ENCODE measurements at regions not wholly inside any gene's neighbourhood (a gene's known extent, or its start where the extent isn't known, plus 50 kb on each side); places are given as distances from the start of the nearest gene placed in this dataset.

DNA sequence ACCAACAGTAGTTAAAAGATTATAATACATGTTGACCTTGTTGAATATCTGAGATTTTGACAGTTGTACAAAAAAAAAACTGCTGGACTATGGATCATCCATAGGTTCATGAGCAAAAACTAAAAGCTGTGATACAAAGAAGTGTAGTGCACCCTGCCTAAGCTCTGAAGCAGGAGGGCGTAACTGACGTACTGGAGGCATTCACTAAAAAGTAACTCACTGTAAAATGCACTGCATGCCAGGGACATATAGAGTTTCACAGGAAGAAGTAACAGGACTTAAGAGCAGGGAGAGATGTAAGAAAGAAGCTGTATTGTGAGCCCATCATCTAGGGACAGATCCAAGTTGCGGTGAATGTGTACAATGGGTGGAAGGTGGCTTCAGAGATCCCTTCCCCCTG, 177.9 kb downstream of the IRS2 start:
- Histone ChIP-seq H3K9ac (ENCODE audit: low read depth in 2 of 2, low read length in 2 of 2) (no peak overlapping the region), H3K9me3 (no peaks in the 10 kb centered on the region), H3K36me3 (no peaks in the 10 kb centered on the region), H3K27me3 (no peaks in the 10 kb centered on the region), H3K4me3 (no peak overlapping the region), H3K27ac (no peak overlapping the region), H3K4me1 (no peaks in the 10 kb centered on the region)
- TF ChIP-seq CTCF (IDR thresholded peaks at IDR 0.05), result no peak
- no peak for DNase-seq
- intact Hi-C loops (cut with DNase I), result no loop called here

GRCh38 chr13:109608059-109608458, 178.3 kb downstream of the IRS2 start:
- H3K9me3 ChIP-seq, result no peaks in the 10 kb centered on the region
- no peak for DNase-seq
- TF ChIP-seq CTCF (IDR thresholded peaks at IDR 0.05), result no peak
- H3K4me1 ChIP-seq, result no peaks in the 10 kb centered on the region
- H3K27me3 ChIP-seq, result no peaks in the 10 kb centered on the region
- no peak overlapping the region for H3K27ac ChIP-seq
- H3K36me3 ChIP-seq, result no peaks in the 10 kb centered on the region
- intact Hi-C loops (cut with DNase I), result no loop called here
- H3K9ac ChIP-seq (ENCODE audit: low read depth in 2 of 2, low read length in 2 of 2), result no peak overlapping the region
- no peak overlapping the region for H3K4me3 ChIP-seq

DNA sequence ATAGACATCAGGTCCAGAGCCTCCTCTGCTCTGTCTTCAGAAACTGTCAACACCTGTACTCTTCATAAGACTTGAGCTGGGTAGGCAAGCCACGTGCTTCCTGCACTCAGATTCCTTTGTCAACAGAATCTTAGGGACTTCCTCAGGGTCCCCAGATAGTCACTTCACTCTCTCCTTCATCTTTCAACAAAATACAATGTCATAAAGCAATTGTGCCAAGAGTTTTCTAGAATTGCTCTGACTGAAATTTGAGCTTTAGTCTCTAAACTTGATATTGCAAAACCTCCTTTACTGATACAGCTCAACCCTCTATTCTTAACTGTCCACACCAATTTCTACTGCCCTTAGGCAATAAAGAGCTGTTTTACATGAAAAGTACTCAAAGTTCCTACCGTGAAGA, 179.9 kb downstream of the IRS2 start:
- no peak for DNase-seq
- no peaks in the 10 kb centered on the region for H3K36me3 ChIP-seq
- no peak overlapping the region for H3K9ac ChIP-seq (ENCODE audit: low read depth in 2 of 2, low read length in 2 of 2)
- no peaks in the 10 kb centered on the region for H3K27me3 ChIP-seq
- H3K4me1 ChIP-seq, result no peaks in the 10 kb centered on the region
- H3K4me3 ChIP-seq, result no peak overlapping the region
- no peaks in the 10 kb centered on the region for H3K9me3 ChIP-seq
- intact Hi-C loops (cut with DNase I), result no loop called here
- no peak for TF ChIP-seq CTCF (IDR thresholded peaks at IDR 0.05)
- H3K27ac ChIP-seq, result no peak overlapping the region

- H3K4me1 ChIP-seq, result no peaks in the 10 kb centered on the region
- H3K4me3 ChIP-seq, result no peak overlapping the region
- intact Hi-C loops (cut with DNase I), result no loop called here
- no peak overlapping the region for H3K9ac ChIP-seq (ENCODE audit: low read depth in 2 of 2, low read length in 2 of 2)
- H3K36me3 ChIP-seq, result no peaks in the 10 kb centered on the region
- H3K27me3 ChIP-seq, result no peaks in the 10 kb centered on the region
- no peak for DNase-seq
- H3K9me3 ChIP-seq, result no peaks in the 10 kb centered on the region
- TF ChIP-seq CTCF (IDR thresholded peaks at IDR 0.05), result no peak
- H3K27ac ChIP-seq, result no peak overlapping the region
These were observed 180.5 kb downstream of the IRS2 start for GRCh38 chr13:109605846-109606245.

- no peak for DNase-seq
- no peaks in the 10 kb centered on the region for H3K9me3 ChIP-seq
- no peaks in the 10 kb centered on the region for H3K4me1 ChIP-seq
- intact Hi-C loops (cut with DNase I), result no loop called here
- no peak overlapping the region for H3K27ac ChIP-seq
- no peak for TF ChIP-seq CTCF (IDR thresholded peaks at IDR 0.05)
- no peaks in the 10 kb centered on the region for H3K27me3 ChIP-seq
- no peaks in the 10 kb centered on the region for H3K36me3 ChIP-seq
- no peak overlapping the region for H3K4me3 ChIP-seq
- H3K9ac ChIP-seq (ENCODE audit: low read depth in 2 of 2, low read length in 2 of 2), result no peak overlapping the region
These were observed 181.5 kb downstream of the IRS2 start for GRCh38 chr13:109604894-109605293.

- intact Hi-C loops (cut with DNase I), result no loop called here
- Histone ChIP-seq H3K4me3 (no peak overlapping the region), H3K27ac (no peak overlapping the region), H3K27me3 (no peaks in the 10 kb centered on the region), H3K36me3 (no peaks in the 10 kb centered on the region), H3K9ac (ENCODE audit: low read depth in 2 of 2, low read length in 2 of 2) (no peak overlapping the region), H3K9me3 (no peaks in the 10 kb centered on the region), H3K4me1 (no peaks in the 10 kb centered on the region)
- no peak for DNase-seq
- TF ChIP-seq CTCF (IDR thresholded peaks at IDR 0.05), result no peak
These were observed 184.0 kb downstream of the IRS2 start for GRCh38 chr13:109602356-109602755.
